ENCODE measurements at regions not wholly inside any gene's neighbourhood (a gene's known extent, or its start where the extent isn't known, plus 50 kb on each side); places are given as distances from the start of the nearest gene placed in this dataset.

- DNase-seq = no peak
These were observed 89.5 kb downstream of the RPL22L1 start for GRCh38 chr3:170780471-170780870.

- DNase-seq = no peak
These were observed 91.5 kb downstream of the RPL22L1 start for GRCh38 chr3:170778240-170779217.

GRCh38 chr3:170777564-170777926, 92.5 kb downstream of the RPL22L1 start:
- DNase-seq = no peak

GRCh38 chr3:170776887-170777563, 93.0 kb downstream of the RPL22L1 start:
- DNase-seq = no peak

GRCh38 chr3:170773682-170774425, 96.1 kb downstream of the RPL22L1 start:
- DNase-seq = no peak

- no peak for DNase-seq
These were observed 97.8 kb downstream of the RPL22L1 start for GRCh38 chr3:170772175-170772574.

GRCh38 chr3:170768334-170768801, 101.6 kb downstream of the RPL22L1 start:
- DNase-seq = no peak

- DNase-seq = no peak
These were observed 102.4 kb downstream of the RPL22L1 start for GRCh38 chr3:170767576-170767941.

- DNase-seq = no peak
These were observed 103.0 kb downstream of the RPL22L1 start for GRCh38 chr3:170766823-170767575.

- no peak for DNase-seq
These were observed 103.7 kb downstream of the RPL22L1 start for GRCh38 chr3:170766253-170766652.

- no peak for DNase-seq
These were observed 104.4 kb downstream of the RPL22L1 start for GRCh38 chr3:170765419-170766078.

- no peak for DNase-seq
These were observed 106.0 kb downstream of the RPL22L1 start for GRCh38 chr3:170764017-170764416.

- DNase-seq = no peak
These were observed 107.9 kb downstream of the RPL22L1 start for GRCh38 chr3:170762064-170762463.

GRCh38 chr3:170761103-170761502, 108.9 kb downstream of the RPL22L1 start:
- DNase-seq = no peak

- DNase-seq = no peak
These were observed 109.8 kb downstream of the RPL22L1 start for GRCh38 chr3:170760174-170760526.

GRCh38 chr3:170759511-170760173, 110.4 kb downstream of the RPL22L1 start:
- no peak for DNase-seq

- DNase-seq = no peak
These were observed 113.0 kb downstream of the RPL22L1 start for GRCh38 chr3:170757038-170757437.

GRCh38 chr3:170754311-170754693, 115.7 kb downstream of the RPL22L1 start:
- DNase-seq = no peak

- no peak for DNase-seq
These were observed 116.3 kb downstream of the RPL22L1 start for GRCh38 chr3:170753421-170754310.

GRCh38 chr3:170752571-170753155, 117.3 kb downstream of the RPL22L1 start:
- no peak for DNase-seq
